IPS-NIHi7 (cell line): ENCODE measurements at regions not wholly inside any gene's neighbourhood (a gene's known extent, or its start where the extent isn't known, plus 50 kb on each side); places are given as distances from the start of the nearest gene placed in this dataset.

ENCODE experiments used
- DNase-seq: peaks from one replicate; pipeline ENCODE4 v3.0.0; 2012; ENCODE audit warnings: mixed read lengths; ENCODE audit errors: extremely low spot score

DNA sequence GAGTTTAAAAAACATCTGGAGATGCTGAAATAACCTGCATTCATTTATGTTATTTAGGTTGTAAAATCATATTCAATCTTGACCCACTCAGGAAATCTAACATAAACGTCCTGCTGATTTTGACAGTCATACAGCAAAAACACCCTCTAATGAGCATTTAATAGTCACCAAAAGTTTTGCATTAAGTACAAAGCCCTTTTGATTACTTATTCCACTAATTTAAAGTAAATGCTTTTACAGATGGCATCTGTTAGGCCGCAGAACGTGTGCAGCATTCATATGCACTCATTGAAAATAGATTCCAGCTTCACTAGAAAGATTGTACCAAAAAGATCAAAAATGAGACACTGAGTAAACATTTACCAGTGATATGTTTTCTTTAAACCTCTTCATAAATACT is 1295.1 kb downstream of the EFNB2 start:
- no peak for DNase-seq

DNA sequence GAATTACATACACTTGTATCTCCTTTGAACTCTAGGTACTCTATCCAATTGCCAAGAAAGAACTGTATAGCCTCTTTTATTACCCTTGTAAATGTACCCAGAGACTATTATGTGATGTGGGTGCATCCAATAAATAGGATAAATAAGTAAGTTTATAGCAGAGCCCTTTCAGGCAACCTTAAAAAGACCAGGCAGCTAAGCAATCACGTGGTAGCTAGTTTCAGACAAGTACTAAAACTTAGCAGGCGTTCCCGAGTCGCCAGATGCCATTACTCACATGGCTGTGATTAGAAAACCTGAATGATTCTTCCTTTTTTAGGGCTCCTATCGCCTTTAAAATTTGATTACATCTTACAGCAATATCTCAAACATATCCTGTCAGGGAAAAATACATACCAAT is 1303.0 kb downstream of the EFNB2 start:
- DNase-seq, result no peak

DNA sequence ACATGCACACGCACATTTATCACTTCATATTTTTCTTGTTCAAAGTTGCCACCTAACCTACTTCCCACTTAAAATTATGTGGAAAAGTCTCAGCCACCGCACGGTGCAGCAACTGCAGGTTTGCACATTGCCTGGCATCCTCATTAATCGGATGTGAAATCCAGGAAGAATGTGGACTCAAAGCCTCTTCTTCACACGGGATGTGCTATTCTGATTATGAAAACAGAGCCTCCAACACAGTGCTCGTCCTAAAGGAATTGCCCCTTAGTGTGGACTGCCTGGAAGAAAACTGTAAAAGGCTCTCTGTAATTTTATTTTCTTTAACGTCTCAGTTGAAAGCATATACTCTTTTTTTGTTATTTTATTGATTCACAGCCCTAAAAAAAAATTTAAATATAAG is 1303.5 kb downstream of the EFNB2 start:
- no peak for DNase-seq

DNA sequence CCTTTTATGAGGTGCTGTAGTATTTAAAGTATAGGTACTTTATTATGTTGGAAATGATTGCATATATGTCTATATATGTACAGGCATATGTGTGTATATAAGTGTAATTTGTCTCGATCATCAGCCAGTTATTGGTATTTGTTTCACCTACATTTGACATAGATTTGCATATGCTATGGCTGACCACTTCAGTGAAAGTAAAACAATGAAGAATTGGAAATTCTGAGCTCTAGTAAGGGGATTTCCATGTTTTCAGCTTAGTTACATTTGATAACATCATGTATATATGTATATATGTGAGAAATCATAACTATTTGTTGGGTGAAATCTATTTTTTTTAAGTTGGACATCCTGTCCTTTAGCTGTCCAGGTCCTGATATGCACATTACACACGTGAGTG is 1303.9 kb downstream of the EFNB2 start:
- no peak for DNase-seq

DNA sequence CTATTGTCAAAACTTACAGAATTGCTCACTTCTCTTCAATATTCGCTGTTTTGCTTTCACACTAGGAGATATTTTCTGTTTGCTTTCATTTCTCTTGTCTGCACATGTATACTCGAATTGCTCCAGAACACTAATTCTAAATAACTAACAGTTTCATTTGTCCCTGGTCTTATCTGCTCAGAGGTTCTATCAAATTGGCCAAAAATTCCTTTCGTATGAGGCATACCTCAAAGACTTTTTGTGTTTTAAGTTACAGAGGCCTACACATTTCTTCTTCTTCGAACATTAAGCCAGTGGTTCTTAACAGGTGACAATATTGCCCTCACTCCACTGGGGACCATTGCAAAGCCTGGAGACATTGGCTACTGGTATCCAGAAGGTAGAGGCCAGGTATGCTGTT is 1314.6 kb downstream of the EFNB2 start:
- DNase-seq, result no peak

DNA sequence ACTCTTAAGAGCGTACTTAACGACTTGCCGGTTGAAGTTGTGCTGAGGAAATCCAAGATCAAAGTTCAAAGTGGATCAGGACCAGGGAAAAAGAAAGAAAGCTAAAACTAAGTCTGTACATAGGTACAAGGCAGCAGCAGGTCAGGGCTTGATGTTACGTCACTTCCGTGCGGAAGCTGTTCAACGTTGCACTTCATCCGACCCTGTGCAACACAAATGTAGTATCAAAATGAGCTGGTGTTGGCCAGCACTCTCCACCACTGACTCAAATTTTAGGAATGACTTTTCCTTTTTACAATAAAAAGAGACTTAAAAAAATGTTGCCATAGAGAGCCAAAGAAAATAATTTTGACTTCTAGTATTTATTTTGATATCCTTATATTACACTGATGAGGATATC is 1315.4 kb downstream of the EFNB2 start:
- DNase-seq, result no peak

DNA sequence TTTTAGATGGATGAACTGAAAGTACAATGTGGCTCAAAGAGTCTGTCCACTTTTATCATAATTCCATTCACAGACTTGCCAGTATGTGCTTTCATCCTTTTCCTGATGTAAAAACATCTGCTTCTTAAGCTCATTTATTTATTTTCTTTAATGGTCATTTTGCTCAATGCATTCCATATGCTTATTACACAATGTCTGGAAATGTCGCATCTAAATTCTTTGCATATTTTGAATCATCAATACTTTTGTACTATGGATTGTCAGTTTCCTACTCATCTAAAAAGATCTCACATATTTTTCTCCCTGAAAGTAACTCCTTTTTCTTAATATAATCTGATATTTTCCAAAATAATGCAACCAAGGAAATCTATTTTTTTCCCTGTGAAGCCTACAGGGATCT is 1315.8 kb downstream of the EFNB2 start:
- DNase-seq, result no peak

DNA sequence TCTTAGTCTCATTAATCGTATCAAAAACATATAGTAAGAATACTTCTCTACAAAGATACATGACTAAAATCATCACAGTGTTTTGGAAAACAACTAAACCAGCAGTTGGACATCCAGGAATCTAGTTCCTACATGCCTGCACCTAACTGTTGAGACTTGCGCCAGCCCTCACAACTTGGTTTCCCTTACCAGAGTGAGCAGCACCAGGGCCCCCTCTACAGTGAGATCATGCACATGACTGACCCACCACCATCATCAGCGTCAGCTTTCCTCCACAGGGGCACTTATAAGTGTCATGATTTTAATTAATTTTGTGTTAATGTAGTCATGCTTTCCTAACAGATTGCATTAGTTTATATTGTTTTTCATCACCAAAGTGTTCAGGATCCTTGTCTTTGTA is 1322.0 kb downstream of the EFNB2 start:
- peak; percentile 37 for DNase-seq

DNA sequence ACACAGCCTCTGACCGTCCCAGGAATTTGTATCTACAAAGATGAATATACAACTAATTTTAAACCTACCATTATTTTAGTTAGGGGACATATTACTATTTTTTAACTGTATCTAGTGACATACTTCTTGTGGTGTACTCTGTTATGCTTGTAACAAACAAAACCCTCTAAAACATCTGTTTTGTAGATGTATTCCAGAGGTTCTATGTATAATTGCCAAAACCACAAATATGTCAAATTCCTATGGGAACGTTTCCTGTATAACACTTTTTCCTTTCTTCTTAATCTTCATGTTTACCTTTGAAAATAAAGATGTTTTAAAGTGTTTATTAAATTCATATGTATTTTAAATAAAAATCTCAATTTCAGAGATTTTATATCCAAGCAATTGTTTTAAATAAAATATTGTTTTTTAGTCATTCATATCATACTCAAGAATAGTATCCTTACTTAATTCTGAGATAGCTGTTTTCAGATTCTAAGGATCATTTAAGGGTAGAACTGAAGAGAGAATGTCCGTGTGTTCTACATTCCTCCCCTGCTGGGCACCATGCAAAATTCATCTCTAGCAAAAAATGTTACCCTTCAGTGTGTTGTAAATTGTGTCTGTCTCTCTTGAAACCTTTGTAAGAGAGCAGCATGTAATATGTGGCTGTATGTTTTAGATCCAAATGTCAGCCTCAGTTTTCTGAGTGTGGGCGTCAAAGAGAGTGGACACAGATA is 1327.7 kb downstream of the EFNB2 start:
- DNase-seq, result no peak

DNA sequence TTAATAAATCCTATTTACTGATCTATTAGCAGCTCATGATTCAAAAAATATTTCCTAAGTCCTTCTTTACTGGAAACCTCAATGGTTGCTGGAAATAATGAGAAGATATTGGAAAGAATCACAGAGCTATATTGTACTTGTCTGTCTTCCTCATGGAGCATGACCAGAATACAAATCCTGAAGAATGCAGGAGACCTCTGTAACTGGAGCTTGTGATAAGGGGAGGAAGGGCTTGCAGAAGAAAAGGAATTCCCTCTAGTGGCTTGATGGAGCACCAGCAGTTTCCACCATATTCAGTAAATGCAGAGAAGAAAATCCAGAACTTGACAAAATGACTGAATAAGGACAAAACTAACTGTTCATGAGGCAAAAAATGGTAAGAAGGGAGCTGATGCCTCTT is 1333.1 kb downstream of the EFNB2 start:
- peak; percentile 43 for DNase-seq

DNA sequence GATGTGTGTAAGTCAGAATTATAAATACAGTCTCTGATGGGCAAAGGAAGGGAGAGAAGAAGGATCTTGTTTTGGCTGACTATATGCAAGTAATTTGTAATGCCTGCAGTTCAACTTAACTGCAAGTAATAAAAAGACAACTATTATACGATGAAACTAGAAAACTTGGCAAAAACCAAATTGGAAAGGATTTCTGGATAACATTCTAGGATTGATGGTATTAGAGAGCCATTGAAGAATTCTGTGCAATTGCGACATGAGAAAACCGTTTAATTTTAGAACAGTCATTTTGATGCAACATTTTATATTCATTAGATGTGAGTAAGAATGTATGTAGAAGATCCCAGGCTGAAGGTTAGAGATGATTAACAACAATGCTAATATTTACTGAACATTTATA is 1334.1 kb downstream of the EFNB2 start:
- no peak for DNase-seq

DNA sequence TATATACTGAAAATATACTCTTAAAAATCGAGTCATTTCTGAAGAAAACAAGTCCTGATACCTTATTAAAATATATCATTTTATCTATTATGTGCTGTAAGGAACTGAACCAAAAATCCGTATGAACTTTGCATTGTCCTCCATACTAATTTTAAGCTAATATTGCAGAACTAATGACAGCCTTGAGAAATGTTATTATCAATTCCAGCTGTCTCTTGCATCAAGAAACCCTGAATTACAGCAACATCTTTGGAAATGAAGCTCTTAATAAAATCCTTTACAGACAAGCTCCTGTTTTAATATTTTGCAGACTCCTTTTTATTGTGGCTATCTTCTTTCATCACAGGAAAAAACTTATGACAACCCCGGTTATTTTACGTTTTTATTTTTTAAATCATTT is 1335.3 kb downstream of the EFNB2 start:
- no peak for DNase-seq

DNA sequence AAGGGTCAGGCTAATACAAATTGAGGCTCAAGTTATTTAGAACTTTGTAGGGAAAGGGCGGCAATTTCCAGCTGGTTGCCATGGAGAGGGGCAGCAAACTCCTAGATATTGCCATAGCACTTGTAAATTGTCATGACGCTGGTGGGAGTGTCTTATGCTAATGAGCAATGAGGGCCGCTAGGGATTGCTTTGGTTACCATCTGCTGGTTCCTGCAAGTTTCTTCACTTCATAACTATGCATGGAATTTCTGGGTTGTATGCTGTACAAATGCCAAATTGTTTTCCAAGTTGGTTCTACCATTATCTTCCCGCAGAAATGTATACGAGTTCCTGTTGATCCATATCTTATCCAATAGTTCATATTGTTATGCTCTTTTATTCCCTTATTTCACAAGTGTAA is 1339.4 kb downstream of the EFNB2 start:
- peak; percentile 14 for DNase-seq

DNA sequence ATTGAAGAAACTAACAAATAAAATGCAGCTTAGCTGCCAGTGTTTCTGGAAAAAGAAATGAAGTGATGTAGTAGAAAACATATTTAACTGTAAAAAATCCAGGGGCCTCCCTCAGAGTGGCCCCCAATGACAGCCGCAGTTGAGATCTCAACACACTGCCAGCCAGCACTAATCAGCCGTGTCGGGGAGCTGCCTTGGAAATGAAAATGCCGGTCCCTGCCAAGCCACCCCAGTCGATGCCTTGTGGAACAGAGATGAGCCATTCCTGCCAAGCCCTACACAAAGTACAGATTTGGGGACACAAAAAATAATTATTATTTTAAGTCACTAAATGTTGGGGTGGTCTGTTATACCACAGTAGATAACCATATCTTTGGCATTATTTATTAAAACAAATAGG is 1342.4 kb downstream of the EFNB2 start:
- no peak for DNase-seq

DNA sequence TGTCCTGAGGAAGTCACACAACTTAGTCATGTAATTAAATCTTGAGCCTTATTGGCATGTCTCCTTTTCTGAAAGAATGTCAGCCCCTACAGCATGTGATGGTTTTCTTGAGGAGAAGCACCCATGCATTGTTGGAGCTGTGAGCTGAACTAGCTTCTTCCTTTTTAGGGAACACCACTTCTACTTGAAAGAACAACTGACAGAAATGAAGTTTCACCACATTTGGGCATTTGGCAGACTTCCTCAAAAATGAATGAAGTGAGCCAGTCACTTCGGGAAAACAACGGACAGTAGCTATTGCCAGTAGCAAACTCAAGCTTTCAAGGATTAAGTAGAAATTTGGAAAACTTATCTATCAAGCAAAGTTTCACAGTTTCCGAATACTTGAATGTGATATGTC is 1351.3 kb downstream of the EFNB2 start:
- no peak for DNase-seq

DNA sequence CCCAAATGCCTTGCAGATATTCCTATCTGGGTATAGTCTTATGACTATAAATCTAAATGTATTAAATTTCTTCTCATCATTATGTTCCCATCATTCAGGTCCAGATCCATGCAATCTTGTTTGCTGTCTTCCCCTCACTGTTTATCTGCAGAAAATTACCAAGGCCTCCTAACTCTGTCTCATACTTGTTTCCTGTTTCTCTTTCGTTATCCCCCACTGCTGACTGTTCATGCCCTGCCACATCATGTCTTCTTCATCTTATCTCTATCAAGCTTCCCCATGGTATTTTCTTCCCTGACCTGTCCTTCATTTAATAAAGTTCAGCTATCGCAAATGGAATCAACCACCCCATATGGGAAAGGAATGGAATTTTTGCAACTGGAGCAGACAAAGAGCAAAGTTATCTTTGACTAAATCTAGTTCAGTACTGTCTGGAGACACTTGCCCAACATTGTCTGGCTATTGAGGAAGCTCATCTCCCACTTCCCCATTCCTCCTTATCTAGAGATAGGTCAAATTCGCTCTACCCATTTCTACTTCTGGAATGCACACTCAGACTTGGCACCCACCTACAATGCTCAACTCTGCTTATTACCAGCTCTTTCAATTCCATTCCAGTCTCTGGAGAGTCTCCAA is 1358.1 kb downstream of the EFNB2 start:
- no peak for DNase-seq

DNA sequence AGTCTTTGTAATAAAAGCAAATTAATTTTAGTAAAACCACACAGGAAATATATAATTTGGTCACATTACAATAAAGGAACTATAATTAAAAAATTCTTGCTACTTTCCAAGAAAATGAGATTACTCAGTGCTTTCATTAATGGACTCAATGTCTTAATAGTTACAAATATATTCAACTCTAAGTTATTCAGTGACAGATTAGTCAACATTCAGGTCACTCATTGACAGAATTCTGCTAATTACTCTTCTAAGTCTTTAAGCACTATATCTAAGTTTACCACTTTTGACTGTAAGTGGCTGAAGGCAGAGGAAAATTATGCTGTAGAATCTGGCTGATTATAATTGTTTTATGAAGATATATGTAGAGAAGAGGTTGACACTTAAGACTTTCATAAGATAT is 1365.0 kb downstream of the EFNB2 start:
- no peak for DNase-seq

DNA sequence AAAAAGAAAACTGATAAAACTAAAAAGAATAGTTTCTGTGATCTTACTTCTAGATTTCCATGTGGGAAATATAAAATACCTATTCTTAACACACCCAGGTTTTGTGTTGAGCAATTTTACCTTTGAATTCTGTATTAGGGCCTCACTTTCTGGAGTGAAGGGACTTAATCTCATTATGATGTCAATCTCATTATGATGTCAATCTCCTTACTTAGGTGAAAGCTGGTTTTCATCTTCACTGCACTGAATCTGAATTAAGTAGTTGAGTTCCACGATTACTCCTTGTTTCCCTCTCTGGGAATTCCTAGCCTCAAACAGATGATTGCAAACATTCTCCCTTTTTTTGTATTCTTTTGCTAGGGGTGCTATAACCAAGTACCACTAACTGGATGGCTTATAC is 1367.2 kb downstream of the EFNB2 start:
- no peak for DNase-seq

DNA sequence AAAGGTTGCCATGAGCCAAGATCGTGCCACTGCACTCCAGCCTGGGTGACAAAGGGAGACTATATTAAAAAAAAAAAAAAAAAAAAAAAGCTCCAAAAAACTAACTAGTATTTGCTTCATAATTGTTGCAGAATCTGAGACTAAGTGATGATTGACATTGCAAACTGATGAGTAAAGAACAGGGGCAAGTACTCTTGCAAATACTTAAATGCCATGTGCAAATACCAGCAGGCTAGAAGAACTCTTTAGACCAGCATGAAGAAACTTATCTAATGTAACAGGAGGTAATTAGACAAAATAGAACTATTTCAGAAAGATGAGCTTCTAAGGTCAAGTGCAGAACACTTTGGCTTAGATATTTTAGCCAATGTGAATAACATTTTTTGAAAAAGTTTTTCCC is 1368.1 kb downstream of the EFNB2 start:
- no peak for DNase-seq

DNA sequence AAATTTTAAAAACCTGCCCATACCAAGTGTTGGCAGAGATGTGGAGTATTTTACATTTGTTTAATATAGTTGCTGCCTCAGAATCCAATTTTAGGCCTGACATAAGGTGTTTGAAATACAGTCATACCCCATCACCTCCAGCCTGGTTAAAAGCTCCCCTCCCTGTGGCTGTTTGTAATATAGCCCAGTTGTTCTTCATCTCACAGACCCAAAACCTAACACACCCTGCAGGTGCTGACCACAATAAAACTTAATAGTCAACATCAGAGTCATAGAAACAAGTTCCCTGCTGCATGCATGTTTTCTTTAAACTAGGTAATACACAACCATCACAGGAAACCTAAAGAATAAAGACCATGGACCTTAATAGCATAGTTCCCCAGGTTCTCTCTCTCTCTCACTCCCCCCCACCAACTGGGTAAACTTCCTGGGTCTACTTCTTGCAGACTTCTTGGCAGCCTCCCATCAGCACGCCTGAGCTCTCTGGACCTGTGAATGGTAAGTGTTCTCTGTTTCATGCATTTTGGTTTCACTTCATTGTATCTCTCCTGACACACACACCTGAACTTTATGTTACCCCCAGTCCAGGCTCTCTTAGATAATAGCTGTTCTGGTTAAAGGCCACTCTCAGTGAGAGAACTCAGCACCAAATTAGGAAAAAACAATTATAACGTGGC is 1369.9 kb downstream of the EFNB2 start:
- DNase-seq, result no peak

DNA sequence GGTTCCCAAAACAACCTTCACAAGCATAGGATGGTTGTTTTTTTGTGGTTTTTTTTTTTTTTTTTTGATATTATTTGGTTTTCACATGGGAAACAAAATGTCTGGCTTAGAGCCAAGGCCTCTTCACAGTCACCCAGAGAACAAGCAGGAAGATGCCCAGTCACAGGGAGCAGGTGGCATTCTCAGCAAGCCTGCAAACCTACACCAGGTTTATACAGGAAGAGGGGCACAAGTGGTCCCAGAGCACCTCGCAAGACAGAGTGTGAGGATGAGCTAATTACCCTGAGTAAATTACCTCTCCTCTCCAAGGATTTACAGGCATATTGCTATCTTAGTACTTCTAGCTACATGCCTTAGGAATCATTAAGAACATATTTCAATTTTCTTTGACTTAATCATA is 1375.6 kb downstream of the EFNB2 start:
- no peak for DNase-seq

DNA sequence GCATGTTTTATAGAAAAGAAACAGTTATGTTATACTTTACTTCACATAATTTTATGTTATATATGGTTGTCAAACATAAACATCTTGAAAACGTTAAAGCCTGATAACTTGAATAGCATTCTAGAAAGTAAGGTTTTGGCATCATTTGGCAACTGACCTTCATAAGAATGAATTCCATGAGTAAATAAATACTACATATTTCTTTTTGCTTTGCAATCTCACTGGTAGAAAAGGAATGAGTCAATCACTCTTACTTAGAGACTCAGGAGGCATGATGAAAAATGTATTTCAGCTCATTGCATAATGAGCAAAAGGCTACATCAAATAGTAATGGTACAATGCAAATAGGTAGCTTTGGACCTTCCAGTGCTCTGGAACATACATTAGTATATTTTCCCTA is 1381.9 kb downstream of the EFNB2 start:
- no peak for DNase-seq

DNA sequence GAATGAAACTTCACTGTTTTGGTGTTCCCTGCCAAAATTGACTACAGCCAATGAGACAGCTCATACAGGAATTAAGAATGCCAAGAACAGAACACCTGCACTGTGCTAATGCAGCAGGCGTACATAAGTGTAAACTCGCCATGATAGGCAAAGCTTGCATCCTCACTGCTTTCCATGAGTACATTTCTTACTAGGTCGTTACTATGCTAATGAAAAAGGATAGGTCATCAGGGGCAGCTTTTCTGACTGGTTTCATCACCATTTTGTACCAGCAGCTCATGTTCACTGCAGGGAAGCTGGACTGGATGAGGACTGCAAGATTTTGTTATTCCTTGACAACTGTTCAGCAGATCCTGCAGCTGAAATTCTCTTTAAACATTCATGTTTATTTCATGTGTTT is 1383.8 kb downstream of the EFNB2 start:
- no peak for DNase-seq
